ENCODE measurements at regions not wholly inside any gene's neighbourhood (a gene's known extent, or its start where the extent isn't known, plus 50 kb on each side); places are given as distances from the start of the nearest gene placed in this dataset.

DNA sequence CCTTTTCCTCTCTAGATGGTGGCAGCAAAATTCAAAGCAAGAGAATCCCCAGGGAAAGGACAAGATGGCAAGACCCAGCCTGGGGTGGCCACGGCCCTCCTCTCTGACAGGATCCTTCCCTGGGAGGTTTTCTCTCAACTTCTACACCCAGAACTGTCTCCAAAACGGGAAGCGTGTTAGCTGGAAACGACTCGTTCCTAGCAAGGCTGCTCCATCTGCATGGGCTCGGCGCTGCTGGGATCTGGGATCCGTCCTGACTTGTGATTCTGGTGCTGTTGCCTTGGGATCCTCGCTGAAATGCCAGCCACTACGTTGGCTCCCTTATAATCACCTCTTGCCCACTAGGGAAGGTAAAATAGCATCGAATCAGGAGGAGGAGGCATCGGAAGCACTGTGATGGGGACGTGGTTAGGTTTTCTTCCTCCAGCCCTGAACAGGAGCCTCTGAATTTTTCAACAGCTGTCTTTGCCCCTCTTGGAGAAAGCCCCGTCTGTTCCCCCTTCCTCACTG is 514.8 kb upstream of the MYT1L start:
- no peak overlapping the region for H3K9ac ChIP-seq (ENCODE audit: low read length)
- ChIA-PET POLR2A (no interaction called here), RAD21 (ENCODE audit: low non-redundant PET in 1 of 2, low total read pairs in 2 of 2, uncharacterized antibody in 2 of 2, unreplicated experiment in 2 of 2) (no interaction called here), CTCF (no interaction called here)
- peaks cover 11 to 12% of the 10 kb centered on the region in 2 experiments; a peak in 3 of 4 replicates for H3K4me1 ChIP-seq (ENCODE audit: control insufficient read depth in 1 of 2, insufficient read depth in 2 of 2, low read length in 2 of 2)
- H3K9me2 ChIP-seq (ENCODE audit: insufficient read depth): no peaks in the 10 kb centered on the region
- DNase-seq (ENCODE audit: low read depth, low spot score) (no peak), ATAC-seq (no peak)
- no peak overlapping the region for H3K4me3 ChIP-seq (replicated peaks in 1 of 2; ENCODE audit: low read depth in 1 of 2, low read length in 2 of 2)
- H3K27ac ChIP-seq (ENCODE audit: low read depth, low read length): no peak overlapping the region
- H3K36me3 ChIP-seq (ENCODE audit: control insufficient read depth in 1 of 2, insufficient read depth in 2 of 2, low read length in 2 of 2): no peaks in the 10 kb centered on the region
- BruUV-seq (replicated peaks): no TSS peak
- no peaks in the 10 kb centered on the region for H4K20me1 ChIP-seq (ENCODE audit: insufficient read depth)
- no peaks in the 10 kb centered on the region for H3K9me3 ChIP-seq (ENCODE audit: control insufficient read depth in 1 of 2, insufficient read depth in 1 of 2, low read depth in 1 of 2, low read length in 2 of 2)
- intact Hi-C loops (cut with micrococcal nuclease): loop anchor here (2.0 kb wide), 1 partner anchor 617 kb away; no protein-coding TSS in a partner anchor
- H2AFZ ChIP-seq (ENCODE audit: low read depth, low read length, poor library complexity, severe bottlenecking): no peak overlapping the region
- peaks cover 3% of the 10 kb centered on the region; the same call in 1 of the 2 replicates for H3K27me3 ChIP-seq (ENCODE audit: insufficient read depth, low read length)
- no peak overlapping the region for H3K4me2 ChIP-seq (ENCODE audit: low read length)
- H3K79me2 ChIP-seq (ENCODE audit: insufficient read depth, low read length): no peaks in the 10 kb centered on the region
- TF ChIP-seq EZH2 (IDR thresholded peaks at IDR 0.05) (no peak), YY1 (IDR thresholded peaks at IDR 0.05; ENCODE audit: extremely low read depth, insufficient replicate concordance, low read depth, low read length) (no peak), POLR2A (IDR thresholded peaks at IDR 0.05; ENCODE audit: borderline replicate concordance, extremely low read depth, insufficient read depth, insufficient read length) (no peak), SRF (IDR thresholded peaks at IDR 0.05; ENCODE audit: low read depth) (no peak), CEBPB (IDR thresholded peaks at IDR 0.05; ENCODE audit: low read depth) (no peak), EGR1 (IDR thresholded peaks at IDR 0.05; ENCODE audit: low read depth) (no peak), CBX3 (IDR thresholded peaks at IDR 0.05; ENCODE audit: low read depth) (no peak)

DNA sequence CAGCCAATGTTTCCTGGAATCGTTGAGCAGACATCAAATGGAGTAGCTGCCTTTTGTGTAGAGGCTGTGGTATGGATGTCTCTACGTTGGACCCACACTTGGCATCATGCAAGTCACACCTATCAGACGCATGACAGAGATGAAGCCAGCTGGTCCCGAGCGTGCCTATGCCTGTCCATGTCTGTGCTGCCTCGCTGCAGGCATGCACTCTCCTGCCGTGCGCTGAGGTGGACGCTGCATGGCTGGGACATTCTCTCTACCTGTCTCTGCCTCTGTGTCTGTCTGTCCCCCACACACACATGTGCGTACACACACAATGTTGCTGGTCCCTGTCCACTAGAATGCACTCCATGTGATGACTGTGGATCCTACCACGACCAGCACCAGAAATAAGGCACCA is 514.2 kb upstream of the MYT1L start:
- no TSS peak for BruUV-seq (replicated peaks)
- intact Hi-C loops (cut with micrococcal nuclease): loop anchor here (2.0 kb wide), 1 partner anchor 618 kb away; no protein-coding TSS in a partner anchor
- H3K27ac ChIP-seq (ENCODE audit: low read depth, low read length): no peak overlapping the region
- DNase-seq (ENCODE audit: low read depth, low spot score) (no peak), ATAC-seq (no peak)
- ChIA-PET RAD21 (ENCODE audit: low non-redundant PET in 1 of 2, low total read pairs in 2 of 2, uncharacterized antibody in 2 of 2, unreplicated experiment in 2 of 2) (no interaction called here), CTCF (no interaction called here), POLR2A (no interaction called here)
- H3K9me3 ChIP-seq (ENCODE audit: control insufficient read depth in 1 of 2, insufficient read depth in 1 of 2, low read depth in 1 of 2, low read length in 2 of 2): no peaks in the 10 kb centered on the region
- H3K9ac ChIP-seq (ENCODE audit: low read length): no peak overlapping the region
- H3K4me1 ChIP-seq (ENCODE audit: control insufficient read depth in 1 of 2, insufficient read depth in 2 of 2, low read length in 2 of 2): peaks cover 11 to 12% of the 10 kb centered on the region in 2 experiments; a peak in 3 of 4 replicates
- no peak overlapping the region for H2AFZ ChIP-seq (ENCODE audit: low read depth, low read length, poor library complexity, severe bottlenecking)
- no peaks in the 10 kb centered on the region for H3K36me3 ChIP-seq (ENCODE audit: control insufficient read depth in 1 of 2, insufficient read depth in 2 of 2, low read length in 2 of 2)
- H3K79me2 ChIP-seq (ENCODE audit: insufficient read depth, low read length): no peaks in the 10 kb centered on the region
- H3K4me3 ChIP-seq (replicated peaks in 1 of 2; ENCODE audit: low read depth in 1 of 2, low read length in 2 of 2): no peak overlapping the region
- no peaks in the 10 kb centered on the region for H3K9me2 ChIP-seq (ENCODE audit: insufficient read depth)
- no peak overlapping the region for H3K4me2 ChIP-seq (ENCODE audit: low read length)
- TF ChIP-seq SRF (IDR thresholded peaks at IDR 0.05; ENCODE audit: low read depth) (no peak), RAD21 (IDR thresholded peaks at IDR 0.05; ENCODE audit: low read depth) (no peak), ZNF274 (IDR thresholded peaks at IDR 0.05; ENCODE audit: low read depth, low read length) (no peak), EZH2phosphoT487 (IDR thresholded peaks at IDR 0.05; ENCODE audit: borderline replicate concordance) (no peak), SIN3A (IDR thresholded peaks at IDR 0.05; ENCODE audit: low read depth) (no peak), ELF1 (IDR thresholded peaks at IDR 0.05; ENCODE audit: borderline replicate concordance, low read depth) (no peak), EZH2 (IDR thresholded peaks at IDR 0.05) (no peak), TCF7L2 (IDR thresholded peaks at IDR 0.05; ENCODE audit: borderline replicate concordance, extremely low read depth, insufficient read depth, insufficient read length) (no peak), FOSL1 (IDR thresholded peaks at IDR 0.05; ENCODE audit: low read depth) (no peak), CBX3 (IDR thresholded peaks at IDR 0.05; ENCODE audit: low read depth) (no peak), CEBPB (IDR thresholded peaks at IDR 0.05; ENCODE audit: low read depth) (no peak), EGR1 (IDR thresholded peaks at IDR 0.05; ENCODE audit: low read depth) (no peak), SP1 (IDR thresholded peaks at IDR 0.05; ENCODE audit: low read depth) (no peak), ZFX (IDR thresholded peaks at IDR 0.05) (no peak)
- TF ChIP-seq, protein P1, sequence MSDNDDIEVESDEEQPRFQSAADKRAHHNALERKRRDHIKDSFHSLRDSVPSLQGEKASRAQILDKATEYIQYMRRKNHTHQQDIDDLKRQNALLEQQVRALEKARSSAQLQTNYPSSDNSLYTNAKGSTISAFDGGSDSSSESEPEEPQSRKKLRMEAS (IDR thresholded peaks at IDR 0.05): no peak
- TF ChIP-seq, protein P2, sequence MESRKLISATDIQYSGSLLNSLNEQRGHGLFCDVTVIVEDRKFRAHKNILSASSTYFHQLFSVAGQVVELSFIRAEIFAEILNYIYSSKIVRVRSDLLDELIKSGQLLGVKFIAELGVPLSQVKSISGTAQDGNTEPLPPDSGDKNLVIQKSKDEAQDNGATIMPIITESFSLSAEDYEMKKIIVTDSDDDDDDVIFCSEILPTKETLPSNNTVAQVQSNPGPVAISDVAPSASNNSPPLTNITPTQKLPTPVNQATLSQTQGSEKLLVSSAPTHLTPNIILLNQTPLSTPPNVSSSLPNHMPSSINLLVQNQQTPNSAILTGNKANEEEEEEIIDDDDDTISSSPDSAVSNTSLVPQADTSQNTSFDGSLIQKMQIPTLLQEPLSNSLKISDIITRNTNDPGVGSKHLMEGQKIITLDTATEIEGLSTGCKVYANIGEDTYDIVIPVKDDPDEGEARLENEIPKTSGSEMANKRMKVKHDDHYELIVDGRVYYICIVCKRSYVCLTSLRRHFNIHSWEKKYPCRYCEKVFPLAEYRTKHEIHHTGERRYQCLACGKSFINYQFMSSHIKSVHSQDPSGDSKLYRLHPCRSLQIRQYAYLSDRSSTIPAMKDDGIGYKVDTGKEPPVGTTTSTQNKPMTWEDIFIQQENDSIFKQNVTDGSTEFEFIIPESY (IDR thresholded peaks at IDR 0.05; ENCODE audit: extremely low read depth, insufficient replicate concordance, low read length): no peak
- TF ChIP-seq, protein P3, sequence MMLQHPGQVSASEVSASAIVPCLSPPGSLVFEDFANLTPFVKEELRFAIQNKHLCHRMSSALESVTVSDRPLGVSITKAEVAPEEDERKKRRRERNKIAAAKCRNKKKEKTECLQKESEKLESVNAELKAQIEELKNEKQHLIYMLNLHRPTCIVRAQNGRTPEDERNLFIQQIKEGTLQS (IDR thresholded peaks at IDR 0.05): no peak
- peaks cover 3% of the 10 kb centered on the region; the same call in 1 of the 2 replicates for H3K27me3 ChIP-seq (ENCODE audit: insufficient read depth, low read length)
- no peaks in the 10 kb centered on the region for H4K20me1 ChIP-seq (ENCODE audit: insufficient read depth)

All from HCT116 (cell line).